GM12892 (cell line): ENCODE measurements at regions not wholly inside any gene's neighbourhood (a gene's known extent, or its start where the extent isn't known, plus 50 kb on each side); places are given as distances from the start of the nearest gene placed in this dataset.

Experiments used
- POLR2A ChIP-seq: IDR thresholded peaks from 2 replicates; pipeline ENCODE4 v1.6.1; 2011; ENCODE audit warnings: low read depth, low read length, control low read depth
- POLR2AphosphoS5 ChIP-seq: IDR thresholded peaks from 2 replicates; pipeline ENCODE4 v1.6.1; 2011; ENCODE audit warnings: low read depth, low read length, control low read depth
- TAF1 ChIP-seq: IDR thresholded peaks from 2 replicates; pipeline ENCODE4 v1.6.1; 2011; ENCODE audit warnings: low read depth, mild to moderate bottlenecking, control low read depth, low read length, borderline replicate concordance

DNA sequence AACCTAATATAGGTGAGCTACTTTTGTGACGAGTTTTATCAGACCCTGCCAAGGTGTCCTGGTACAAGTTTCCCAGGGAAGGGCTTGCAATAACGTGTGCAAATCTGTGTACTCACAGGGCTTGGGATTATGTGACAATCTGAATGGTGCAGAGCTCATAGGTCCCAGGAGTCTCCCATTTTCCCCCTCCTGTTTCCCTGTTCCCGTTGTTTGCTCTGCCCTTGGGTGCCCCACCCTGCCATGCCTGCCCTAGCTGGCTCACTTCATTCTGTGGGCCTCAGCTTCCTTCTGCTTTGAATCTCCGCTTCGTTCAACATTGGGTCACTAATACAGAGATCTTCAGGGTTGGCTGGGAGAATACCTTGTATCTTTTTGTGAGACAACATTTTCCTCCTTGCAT lies 90.3 kb upstream of the HPF1 start:
- TF ChIP-seq POLR2A (no peak), POLR2AphosphoS5 (no peak), TAF1 (no peak)
